ENCODE measurements at regions not wholly inside any gene's neighbourhood (a gene's known extent, or its start where the extent isn't known, plus 50 kb on each side); places are given as distances from the start of the nearest gene placed in this dataset.

DNA sequence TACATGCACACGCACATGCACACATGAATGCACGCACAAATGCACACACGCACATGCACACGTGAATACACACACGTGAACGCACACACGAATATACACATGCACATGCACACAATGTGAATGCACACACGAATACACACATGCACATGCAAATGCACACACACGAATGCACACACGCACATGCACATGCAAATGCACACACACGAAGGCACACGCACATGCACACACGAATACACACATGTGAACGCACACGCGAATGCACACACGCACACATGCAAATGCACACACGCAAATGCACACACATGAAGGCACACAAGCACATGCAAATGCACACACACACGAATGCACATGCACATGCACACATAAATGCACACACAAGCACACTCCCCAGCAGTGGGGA is 68.6 kb upstream of the GPC1 start:
- DNase-seq, result no peak
- Histone ChIP-seq H3K4me2 (ENCODE audit: insufficient read depth, low read length) (no peak overlapping the region), H3K79me2 (ENCODE audit: insufficient read depth, low read length) (no peaks in the 10 kb centered on the region), H3K9ac (ENCODE audit: low read depth, low read length) (no peak overlapping the region), H3K4me3 (ENCODE audit: low read depth in 1 of 2, low read length in 2 of 2) (no peak overlapping the region), H3K27me3 (ENCODE audit: insufficient read depth, low read length, poor library complexity) (no peaks in the 10 kb centered on the region), H3K36me3 (ENCODE audit: insufficient read depth, low read length) (no peaks in the 10 kb centered on the region), H3K4me1 (ENCODE audit: insufficient read depth, low read length) (no peaks in the 10 kb centered on the region), H3K9me3 (ENCODE audit: insufficient read depth, low read length, severe bottlenecking) (no peaks in the 10 kb centered on the region), H3K27ac (ENCODE audit: low read length) (no peak overlapping the region), H4K20me1 (ENCODE audit: insufficient read depth, low read length) (peaks cover 5% of the 10 kb centered on the region; the same call in 1 of the 2 replicates), H2AFZ (ENCODE audit: low read depth, low read length) (no peak overlapping the region)
- TF ChIP-seq, protein P1, sequence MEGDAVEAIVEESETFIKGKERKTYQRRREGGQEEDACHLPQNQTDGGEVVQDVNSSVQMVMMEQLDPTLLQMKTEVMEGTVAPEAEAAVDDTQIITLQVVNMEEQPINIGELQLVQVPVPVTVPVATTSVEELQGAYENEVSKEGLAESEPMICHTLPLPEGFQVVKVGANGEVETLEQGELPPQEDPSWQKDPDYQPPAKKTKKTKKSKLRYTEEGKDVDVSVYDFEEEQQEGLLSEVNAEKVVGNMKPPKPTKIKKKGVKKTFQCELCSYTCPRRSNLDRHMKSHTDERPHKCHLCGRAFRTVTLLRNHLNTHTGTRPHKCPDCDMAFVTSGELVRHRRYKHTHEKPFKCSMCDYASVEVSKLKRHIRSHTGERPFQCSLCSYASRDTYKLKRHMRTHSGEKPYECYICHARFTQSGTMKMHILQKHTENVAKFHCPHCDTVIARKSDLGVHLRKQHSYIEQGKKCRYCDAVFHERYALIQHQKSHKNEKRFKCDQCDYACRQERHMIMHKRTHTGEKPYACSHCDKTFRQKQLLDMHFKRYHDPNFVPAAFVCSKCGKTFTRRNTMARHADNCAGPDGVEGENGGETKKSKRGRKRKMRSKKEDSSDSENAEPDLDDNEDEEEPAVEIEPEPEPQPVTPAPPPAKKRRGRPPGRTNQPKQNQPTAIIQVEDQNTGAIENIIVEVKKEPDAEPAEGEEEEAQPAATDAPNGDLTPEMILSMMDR (IDR thresholded peaks at IDR 0.05; ENCODE audit: borderline replicate concordance, extremely low read depth, low read length, poor library complexity, severe bottlenecking), result no peak
- TF ChIP-seq EZH2 (IDR thresholded peaks at IDR 0.05; ENCODE audit: borderline replicate concordance, low read depth, low read length, severe bottlenecking), result no peak
- no peak for ATAC-seq (ENCODE audit: insufficient read depth, low read depth)

DNA sequence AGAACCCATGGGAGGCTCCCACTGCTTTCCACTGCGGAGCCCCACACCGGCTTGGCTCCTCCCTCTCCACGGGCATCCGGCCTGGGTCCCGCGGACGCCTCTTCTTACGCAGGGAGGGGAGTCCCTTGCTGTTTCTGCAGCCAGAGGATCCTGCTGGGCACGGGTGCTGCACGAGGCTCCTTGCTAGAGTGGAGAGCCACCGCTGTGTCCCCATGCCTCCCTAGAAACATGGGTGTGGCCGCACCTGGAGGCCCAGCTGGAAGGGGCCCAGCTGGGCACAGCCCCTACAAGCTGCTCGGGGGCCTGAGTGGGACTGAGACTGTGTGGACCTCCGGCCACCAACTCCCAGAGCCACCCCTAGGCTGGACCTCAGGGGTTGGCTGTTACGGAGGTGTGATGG is 67.7 kb upstream of the GPC1 start:
- Histone ChIP-seq H3K4me1 (ENCODE audit: insufficient read depth, low read length) (no peaks in the 10 kb centered on the region), H3K36me3 (ENCODE audit: insufficient read depth, low read length) (no peaks in the 10 kb centered on the region), H3K27ac (ENCODE audit: low read length) (no peak overlapping the region), H3K9ac (ENCODE audit: low read depth, low read length) (no peak overlapping the region), H3K4me2 (ENCODE audit: insufficient read depth, low read length) (no peak overlapping the region), H3K79me2 (ENCODE audit: insufficient read depth, low read length) (no peaks in the 10 kb centered on the region), H3K4me3 (ENCODE audit: low read depth in 1 of 2, low read length in 2 of 2) (no peak overlapping the region), H4K20me1 (ENCODE audit: insufficient read depth, low read length) (peaks cover 5% of the 10 kb centered on the region; the same call in 1 of the 2 replicates), H3K9me3 (ENCODE audit: insufficient read depth, low read length, severe bottlenecking) (no peaks in the 10 kb centered on the region), H3K27me3 (ENCODE audit: insufficient read depth, low read length, poor library complexity) (no peaks in the 10 kb centered on the region), H2AFZ (ENCODE audit: low read depth, low read length) (no peak overlapping the region)
- no peak for TF ChIP-seq EZH2 (IDR thresholded peaks at IDR 0.05; ENCODE audit: borderline replicate concordance, low read depth, low read length, severe bottlenecking)
- TF ChIP-seq, protein P1 (IDR thresholded peaks at IDR 0.05; ENCODE audit: borderline replicate concordance, extremely low read depth, low read length, poor library complexity, severe bottlenecking), result no peak
- ATAC-seq (ENCODE audit: insufficient read depth, low read depth) (no peak), DNase-seq (no peak)

DNA sequence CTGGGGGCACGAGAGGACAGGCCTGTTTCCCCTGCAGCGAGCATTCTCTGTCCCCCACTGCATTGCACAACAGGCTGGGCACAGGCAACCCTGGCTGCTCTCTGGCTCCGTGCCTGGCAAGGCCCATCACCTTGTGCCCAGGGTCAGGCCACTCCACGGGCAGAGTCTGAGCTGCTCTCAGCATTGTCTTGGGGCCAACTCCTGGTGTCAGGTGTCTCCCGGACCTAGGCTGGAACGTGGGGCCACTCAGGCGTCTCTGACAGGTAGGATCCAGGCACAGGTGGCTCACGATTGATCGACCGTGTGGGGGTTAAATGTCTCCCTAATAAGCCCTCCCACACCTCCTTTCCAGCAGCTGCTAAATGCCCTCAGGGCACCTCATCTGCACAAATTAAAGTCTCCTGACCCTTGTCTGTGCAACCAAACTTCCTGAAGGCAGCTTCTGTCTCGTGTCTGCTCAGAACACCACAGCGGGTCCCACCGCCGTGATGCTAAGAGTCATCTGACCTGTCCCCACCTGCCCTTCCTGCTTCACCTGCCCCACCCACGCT is 66.6 kb upstream of the GPC1 start:
- Histone ChIP-seq H3K4me1 (ENCODE audit: insufficient read depth, low read length) (no peaks in the 10 kb centered on the region), H4K20me1 (ENCODE audit: insufficient read depth, low read length) (peaks cover 5% of the 10 kb centered on the region; the same call in 1 of the 2 replicates), H2AFZ (ENCODE audit: low read depth, low read length) (no peak overlapping the region), H3K4me2 (ENCODE audit: insufficient read depth, low read length) (no peak overlapping the region), H3K27me3 (ENCODE audit: insufficient read depth, low read length, poor library complexity) (no peaks in the 10 kb centered on the region), H3K9me3 (ENCODE audit: insufficient read depth, low read length, severe bottlenecking) (no peaks in the 10 kb centered on the region), H3K4me3 (ENCODE audit: low read depth in 1 of 2, low read length in 2 of 2) (no peak overlapping the region), H3K79me2 (ENCODE audit: insufficient read depth, low read length) (no peaks in the 10 kb centered on the region), H3K9ac (ENCODE audit: low read depth, low read length) (no peak overlapping the region), H3K27ac (ENCODE audit: low read length) (no peak overlapping the region), H3K36me3 (ENCODE audit: insufficient read depth, low read length) (no peaks in the 10 kb centered on the region)
- ATAC-seq (ENCODE audit: insufficient read depth, low read depth) (no peak), DNase-seq (no peak)
- TF ChIP-seq EZH2 (IDR thresholded peaks at IDR 0.05; ENCODE audit: borderline replicate concordance, low read depth, low read length, severe bottlenecking), result no peak
- TF ChIP-seq, protein P1 (IDR thresholded peaks at IDR 0.05; ENCODE audit: borderline replicate concordance, extremely low read depth, low read length, poor library complexity, severe bottlenecking), result no peak
